Testis (tissue), 2 donors: ENCODE measurements at regions not wholly inside any gene's neighbourhood (a gene's known extent, or its start where the extent isn't known, plus 50 kb on each side); places are given as distances from the start of the nearest gene placed in this dataset.

Source experiments
- POLR2A ChIP-seq: fragments of 450-650 bp; IDR thresholded peaks from one replicate; pipeline ENCODE4 v1.6.1; 2017; ENCODE audit warnings: antibody characterized with exemption, mild to moderate bottlenecking, moderate library complexity
- TF ChIP-seq, protein P1 (sequence below), 3 experiments: fragments of 450-650 bp in 2 of 3; fragments of 200-600 bp in 1 of 3; sonication (generic) in 1 of 3; IDR thresholded peaks; one replicate each; pipeline ENCODE4 v1.5.1; 2016 to 2019; ENCODE audit warnings: antibody characterized with exemption in 3 of 3, mild to moderate bottlenecking in 2 of 3, moderate library complexity in 1 of 3

GRCh38 chr7:97623333-97623732, 108.6 kb upstream of the TAC1 start:
- TF ChIP-seq, protein P1, sequence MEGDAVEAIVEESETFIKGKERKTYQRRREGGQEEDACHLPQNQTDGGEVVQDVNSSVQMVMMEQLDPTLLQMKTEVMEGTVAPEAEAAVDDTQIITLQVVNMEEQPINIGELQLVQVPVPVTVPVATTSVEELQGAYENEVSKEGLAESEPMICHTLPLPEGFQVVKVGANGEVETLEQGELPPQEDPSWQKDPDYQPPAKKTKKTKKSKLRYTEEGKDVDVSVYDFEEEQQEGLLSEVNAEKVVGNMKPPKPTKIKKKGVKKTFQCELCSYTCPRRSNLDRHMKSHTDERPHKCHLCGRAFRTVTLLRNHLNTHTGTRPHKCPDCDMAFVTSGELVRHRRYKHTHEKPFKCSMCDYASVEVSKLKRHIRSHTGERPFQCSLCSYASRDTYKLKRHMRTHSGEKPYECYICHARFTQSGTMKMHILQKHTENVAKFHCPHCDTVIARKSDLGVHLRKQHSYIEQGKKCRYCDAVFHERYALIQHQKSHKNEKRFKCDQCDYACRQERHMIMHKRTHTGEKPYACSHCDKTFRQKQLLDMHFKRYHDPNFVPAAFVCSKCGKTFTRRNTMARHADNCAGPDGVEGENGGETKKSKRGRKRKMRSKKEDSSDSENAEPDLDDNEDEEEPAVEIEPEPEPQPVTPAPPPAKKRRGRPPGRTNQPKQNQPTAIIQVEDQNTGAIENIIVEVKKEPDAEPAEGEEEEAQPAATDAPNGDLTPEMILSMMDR (IDR thresholded peaks at IDR 0.05), result no peak
- no peak for TF ChIP-seq POLR2A
